MCF 10A (cell line): ENCODE measurements at regions not wholly inside any gene's neighbourhood (a gene's known extent, or its start where the extent isn't known, plus 50 kb on each side); places are given as distances from the start of the nearest gene placed in this dataset.
"Not testable (repeated sequence)": the region's sequence is repeated elsewhere in the genome, so short reads cannot be mapped to it uniquely, and the experiment has no call there.

Experiments used
- BruUV-seq: library from RNA; stranded (reverse); fragments of 400-500 nt; replicated peaks from 2 replicates; lab custom pipeline; 2021; lab: Mats Ljungman, UMichigan
- CTCF ChIA-PET: fragments of 300-600 bp; sonication (Branson Sonifier 250); formaldehyde crosslinking; extraction: SDS; loops from one replicate; lab custom pipeline; 2021; ENCODE audit warnings: antibody characterized with exemption, inconsistent platforms; lab: Yijun Ruan, JAX
- POLR2A ChIA-PET: fragments of 300-600, 350-650 bp; sonication (Branson Sonifier 250); formaldehyde crosslinking; extraction: SDS; loops from one replicate; lab custom pipeline; 2020; ENCODE audit warnings: antibody characterized with exemption, inconsistent platforms; lab: Yijun Ruan, JAX
- DNase-seq: peaks from one replicate; pipeline ENCODE4 v3.0.0-alpha.2; 2018; ENCODE audit not compliant: unreplicated experiment
- H3K27ac Mint-ChIP-seq: one replicate; pipeline ENCODE4 v1.8.0; 2022; ENCODE audit warnings: mild to moderate bottlenecking, low read depth, mixed read lengths; ENCODE audit not compliant: unreplicated experiment
- H3K27me3 Mint-ChIP-seq: one replicate; pipeline ENCODE4 v1.8.0; 2022; ENCODE audit warnings: mixed read lengths; ENCODE audit not compliant: insufficient read depth, unreplicated experiment
- H3K36me3 Mint-ChIP-seq: one replicate; pipeline ENCODE4 v1.8.0; 2022; ENCODE audit warnings: mild to moderate bottlenecking, moderate library complexity, mixed read lengths; ENCODE audit not compliant: insufficient read depth, unreplicated experiment
- H3K4me1 Mint-ChIP-seq: one replicate; pipeline ENCODE4 v1.8.0; 2022; ENCODE audit warnings: mixed read lengths; ENCODE audit not compliant: insufficient read depth, unreplicated experiment
- H3K4me3 Mint-ChIP-seq: one replicate; pipeline ENCODE4 v1.8.0; 2022; ENCODE audit warnings: mild to moderate bottlenecking, moderate library complexity, mixed read lengths; ENCODE audit not compliant: unreplicated experiment
- H3K9me3 Mint-ChIP-seq: one replicate; pipeline ENCODE4 v1.8.0; 2022; ENCODE audit warnings: mixed read lengths; ENCODE audit not compliant: unreplicated experiment
- intact Hi-C: fragments of 100-400 bp; cut with micrococcal nuclease; formaldehyde crosslinking; loops from 2 replicates; pipeline ENCODE4 v1.14.1; 2022
- TF ChIP-seq, protein P1 (sequence below): fragments of 200-600 bp; IDR thresholded peaks from one replicate; pipeline ENCODE4 v1.8.0; 2022; ENCODE audit warnings: antibody characterized with exemption, mild to moderate bottlenecking; ENCODE audit not compliant: unreplicated experiment

DNA sequence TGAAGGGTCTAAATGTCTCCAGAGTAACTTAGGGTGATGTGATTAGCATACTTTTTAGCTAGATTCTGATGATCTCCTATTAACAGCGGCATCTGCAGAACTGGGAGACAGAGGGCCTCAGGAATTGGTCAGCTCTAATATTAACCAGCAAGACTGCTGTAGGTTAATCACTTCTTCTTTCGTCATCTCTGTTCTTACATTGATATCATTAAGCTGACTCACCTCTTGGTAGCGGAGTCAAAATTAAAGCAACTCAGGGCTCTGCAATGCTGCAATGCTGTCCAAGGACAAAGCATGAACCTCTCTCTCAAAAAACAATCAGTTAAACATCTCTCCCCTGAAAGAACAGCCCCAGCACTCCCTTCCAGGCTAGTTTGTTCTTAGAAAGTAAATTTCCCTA is 57.5 kb upstream of the TRA2B start:
- POLR2A ChIA-PET = interaction anchor here (0.6 to 1.9 kb wide), 7 partner anchors 8 to 127 kb away, joined by 3 to 4 read pairs (median 3); partner anchors contain the start of gene ETV5
- CTCF ChIA-PET = interaction anchor here (0.7 to 3.8 kb wide), 7 partner anchors 13 to 622 kb away, joined by 3 to 36 read pairs (median 3); no protein-coding TSS in a partner anchor

DNA sequence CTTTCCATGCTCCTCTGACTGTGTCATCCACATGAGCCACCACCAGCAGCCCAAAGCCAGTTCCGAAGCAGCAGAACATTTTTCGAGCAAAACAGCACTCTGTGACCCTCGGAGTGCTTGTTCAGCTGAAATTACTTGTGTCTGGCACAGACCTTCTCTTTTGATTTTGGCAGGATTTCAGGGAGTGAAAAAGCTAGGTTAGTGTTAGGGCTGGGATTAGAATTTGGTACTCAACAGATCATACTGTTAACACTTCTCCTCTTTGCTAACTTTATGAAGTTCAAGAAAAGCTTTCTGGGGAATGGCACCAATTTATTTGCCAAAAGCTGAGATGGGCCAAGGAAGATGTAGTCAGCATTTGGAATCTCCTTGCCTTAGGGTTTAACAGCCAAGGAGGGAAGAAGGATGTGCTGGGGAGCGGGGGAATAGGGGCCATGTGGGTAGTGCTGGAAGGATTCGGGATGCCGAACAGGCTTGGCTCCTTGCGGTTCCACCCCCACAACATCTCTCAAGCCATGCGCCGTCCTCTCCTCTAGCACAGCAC is 55.1 kb upstream of the TRA2B start:
- no TSS peak for BruUV-seq
- no peak for DNase-seq
- Mint-ChIP-seq H3K4me1 (peaks cover 8% of the 10 kb centered on the region), H3K27ac (no peak overlapping the region), H3K36me3 (no peaks in the 10 kb centered on the region), H3K4me3 (no peak overlapping the region), H3K27me3 (peaks cover 10% of the 10 kb centered on the region), H3K9me3 (no peaks in the 10 kb centered on the region)
- TF ChIP-seq, protein P1, sequence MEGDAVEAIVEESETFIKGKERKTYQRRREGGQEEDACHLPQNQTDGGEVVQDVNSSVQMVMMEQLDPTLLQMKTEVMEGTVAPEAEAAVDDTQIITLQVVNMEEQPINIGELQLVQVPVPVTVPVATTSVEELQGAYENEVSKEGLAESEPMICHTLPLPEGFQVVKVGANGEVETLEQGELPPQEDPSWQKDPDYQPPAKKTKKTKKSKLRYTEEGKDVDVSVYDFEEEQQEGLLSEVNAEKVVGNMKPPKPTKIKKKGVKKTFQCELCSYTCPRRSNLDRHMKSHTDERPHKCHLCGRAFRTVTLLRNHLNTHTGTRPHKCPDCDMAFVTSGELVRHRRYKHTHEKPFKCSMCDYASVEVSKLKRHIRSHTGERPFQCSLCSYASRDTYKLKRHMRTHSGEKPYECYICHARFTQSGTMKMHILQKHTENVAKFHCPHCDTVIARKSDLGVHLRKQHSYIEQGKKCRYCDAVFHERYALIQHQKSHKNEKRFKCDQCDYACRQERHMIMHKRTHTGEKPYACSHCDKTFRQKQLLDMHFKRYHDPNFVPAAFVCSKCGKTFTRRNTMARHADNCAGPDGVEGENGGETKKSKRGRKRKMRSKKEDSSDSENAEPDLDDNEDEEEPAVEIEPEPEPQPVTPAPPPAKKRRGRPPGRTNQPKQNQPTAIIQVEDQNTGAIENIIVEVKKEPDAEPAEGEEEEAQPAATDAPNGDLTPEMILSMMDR = no peak
- intact Hi-C loops = no loop called here
- CTCF ChIA-PET = interaction anchor here (0.5 to 1.9 kb wide), 6 partner anchors 9 to 548 kb away, joined by 3 to 7 read pairs (median 4); no protein-coding TSS in a partner anchor
- POLR2A ChIA-PET = interaction anchor here (0.9 kb wide), 1 partner anchor 116 kb away, joined by 3 read pairs; the partner anchor contains the start of gene ETV5

More for the DNA sequence above, 57.5 kb upstream of the TRA2B start:
- intact Hi-C loops = no loop called here
- TF ChIP-seq, protein P1 = no peak
- Mint-ChIP-seq H3K4me1 (peaks cover 8% of the 10 kb centered on the region), H3K4me3 (no peak overlapping the region), H3K9me3 (no peaks in the 10 kb centered on the region), H3K36me3 (no peaks in the 10 kb centered on the region), H3K27ac (no peak overlapping the region), H3K27me3 (peaks cover 10% of the 10 kb centered on the region)
- BruUV-seq = no TSS peak
- peak; percentile 51 for DNase-seq

DNA sequence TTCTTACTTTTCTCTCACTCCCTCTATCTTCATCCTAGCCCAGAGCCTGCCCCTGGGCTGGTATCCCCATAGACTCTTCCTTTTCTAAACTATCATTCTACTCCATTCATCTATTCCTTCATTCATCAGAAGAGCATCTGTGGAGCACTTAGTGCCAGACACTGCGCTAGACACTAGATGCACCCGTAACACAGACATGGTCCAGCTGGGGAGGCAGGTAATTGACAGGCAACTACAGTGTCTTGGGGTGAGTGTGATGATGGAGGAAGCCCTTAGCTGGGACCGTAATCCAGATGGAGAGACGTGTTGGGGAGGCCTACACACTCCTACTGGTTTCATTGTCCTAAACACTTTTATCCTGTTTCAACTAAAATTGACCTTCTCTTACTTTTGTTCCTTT is 53.2 kb upstream of the TRA2B start:
- intact Hi-C loops, H3K9me3 Mint-ChIP-seq, H3K36me3 Mint-ChIP-seq, H3K4me1 Mint-ChIP-seq, POLR2A ChIA-PET, H3K27ac Mint-ChIP-seq, H3K4me3 Mint-ChIP-seq, BruUV-seq, H3K27me3 Mint-ChIP-seq, DNase-seq: not testable (repeated sequence)
- CTCF ChIA-PET = interaction anchor here (1.2 kb wide), 1 partner anchor 286 kb away, joined by 3 read pairs; no protein-coding TSS in a partner anchor

DNA sequence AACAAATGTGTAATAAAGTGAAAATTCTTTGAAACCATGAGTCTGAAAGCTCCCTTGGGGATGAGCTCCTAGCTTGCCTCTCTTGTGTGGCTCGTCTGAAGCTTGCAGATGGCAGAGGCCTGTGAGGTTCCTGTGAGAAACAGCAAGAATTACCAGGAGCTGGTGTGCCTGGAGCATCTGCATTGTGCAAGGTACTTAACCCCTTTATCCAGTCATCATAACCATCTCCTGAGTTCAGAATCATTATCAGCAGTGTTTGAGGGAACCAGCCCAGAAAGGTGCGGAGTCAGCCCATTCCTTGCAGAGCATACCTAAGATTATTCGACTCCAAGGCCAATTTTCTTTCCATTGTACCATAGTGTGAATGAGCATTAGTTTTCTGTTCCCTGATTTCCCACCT is 51.7 kb upstream of the TRA2B start:
- Mint-ChIP-seq H3K4me3 (no peak overlapping the region), H3K9me3 (no peaks in the 10 kb centered on the region), H3K27me3 (peaks cover 10% of the 10 kb centered on the region), H3K27ac (no peak overlapping the region), H3K4me1 (peaks cover 2% of the 10 kb centered on the region), H3K36me3 (no peaks in the 10 kb centered on the region)
- intact Hi-C loops = no loop called here
- TF ChIP-seq, protein P1 = no peak
- CTCF ChIA-PET = interaction anchor here (0.6 to 2.8 kb wide), 4 partner anchors 12 to 551 kb away, joined by 3 to 18 read pairs (median 4); no protein-coding TSS in a partner anchor
- no TSS peak for BruUV-seq
- POLR2A ChIA-PET = no interaction called here
- no peak for DNase-seq
